ENCODE measurements at regions not wholly inside any gene's neighbourhood (a gene's known extent, or its start where the extent isn't known, plus 50 kb on each side); places are given as distances from the start of the nearest gene placed in this dataset.

- DNase-seq (ENCODE audit: low spot score) (no peak), ATAC-seq (no peak)
- intact Hi-C loops (cut with DNase I) = no loop called here
These were observed 75.2 kb downstream of the RHCG start for GRCh38 chr15:89421219-89421618.

- intact Hi-C loops (cut with DNase I) = no loop called here
- peak; percentile 74 for DNase-seq (ENCODE audit: low spot score)
- ATAC-seq = peak; percentile 55
These were observed 76.9 kb downstream of the RHCG start for GRCh38 chr15:89419370-89419984.

- intact Hi-C loops (cut with DNase I) = no loop called here
- no peak for DNase-seq (ENCODE audit: low spot score)
- ATAC-seq = no peak
These were observed 79.1 kb downstream of the RHCG start for GRCh38 chr15:89417206-89417725.

- ATAC-seq (peak; percentile 24), DNase-seq (ENCODE audit: low spot score) (no peak)
- intact Hi-C loops (cut with DNase I) = no loop called here
These were observed 79.8 kb downstream of the RHCG start for GRCh38 chr15:89416339-89417183.

GRCh38 chr15:89414571-89414970 lies 79.9 kb upstream of the POLG start:
- DNase-seq (ENCODE audit: low spot score) (no peak), ATAC-seq (no peak)
- intact Hi-C loops (cut with DNase I) = no loop called here

- no peak for ATAC-seq
- no peak for DNase-seq (ENCODE audit: low spot score)
- intact Hi-C loops (cut with DNase I) = no loop called here
These were observed 79.3 kb upstream of the POLG start for GRCh38 chr15:89413877-89414276.

- intact Hi-C loops (cut with DNase I) = no loop called here
- no peak for ATAC-seq
- DNase-seq (ENCODE audit: low spot score) = no peak
These were observed 78.3 kb upstream of the POLG start for GRCh38 chr15:89412905-89413411.

- no peak for DNase-seq (ENCODE audit: low spot score)
- no peak for ATAC-seq
- intact Hi-C loops (cut with DNase I) = no loop called here
These were observed 75.4 kb upstream of the POLG start for GRCh38 chr15:89410039-89410435.

GRCh38 chr15:89409184-89410038 lies 74.8 kb upstream of the POLG start:
- DNase-seq (ENCODE audit: low spot score) (no peak), ATAC-seq (no peak)
- intact Hi-C loops (cut with DNase I) = no loop called here

GRCh38 chr15:89408372-89409183 lies 74.0 kb upstream of the POLG start:
- no peak for DNase-seq (ENCODE audit: low spot score)
- intact Hi-C loops (cut with DNase I) = no loop called here
- ATAC-seq = no peak

- intact Hi-C loops (cut with DNase I) = no loop called here
- DNase-seq (ENCODE audit: low spot score) = no peak
- no peak for ATAC-seq
These were observed 72.5 kb upstream of the POLG start for GRCh38 chr15:89406940-89407607.

- DNase-seq (ENCODE audit: low spot score) (no peak), ATAC-seq (no peak)
- intact Hi-C loops (cut with DNase I) = no loop called here
These were observed 71.8 kb upstream of the POLG start for GRCh38 chr15:89406218-89406939.

- DNase-seq (ENCODE audit: low spot score) = no peak
- no peak for ATAC-seq
- intact Hi-C loops (cut with DNase I) = no loop called here
These were observed 70.9 kb upstream of the POLG start for GRCh38 chr15:89405494-89405893.

GRCh38 chr15:89404023-89404422 lies 69.4 kb upstream of the POLG start:
- intact Hi-C loops (cut with DNase I) = no loop called here
- no peak for DNase-seq (ENCODE audit: low spot score)
- no peak for ATAC-seq

GRCh38 chr15:89402518-89402805 lies 67.8 kb upstream of the POLG start:
- no peak for DNase-seq (ENCODE audit: low spot score)
- no peak for ATAC-seq
- intact Hi-C loops (cut with DNase I) = no loop called here

GRCh38 chr15:89401631-89402517 lies 67.2 kb upstream of the POLG start:
- ATAC-seq = no peak
- DNase-seq (ENCODE audit: low spot score) = no peak
- intact Hi-C loops (cut with DNase I) = no loop called here
